OCI-LY1 (cell line): ENCODE measurements at regions not wholly inside any gene's neighbourhood (a gene's known extent, or its start where the extent isn't known, plus 50 kb on each side); places are given as distances from the start of the nearest gene placed in this dataset.

Experiments used
- H2AFZ ChIP-seq: fragments of 200-600 bp; sonication (generic), shearing (Covaris generic); 2 replicates; pipeline ENCODE4 v1.6.0; 2014; ENCODE audit warnings: antibody characterized with exemption, mild to moderate bottlenecking, low read length
- H3F3A ChIP-seq: fragments of 200-600 bp; sonication (generic), shearing (Covaris generic); 2 replicates; pipeline ENCODE4 v1.6.0; 2014; ENCODE audit warnings: mild to moderate bottlenecking, antibody characterized with exemption, low read length, moderate library complexity; ENCODE audit not compliant: insufficient read depth
- H3K27ac ChIP-seq: fragments of 200-600 bp; sonication (generic); 2 replicates; pipeline ENCODE4 v1.5.1; 2014; ENCODE audit warnings: low read length, mixed run types, mild to moderate bottlenecking, low read depth; ENCODE audit not compliant: poor library complexity, severe bottlenecking
- H3K27me3 ChIP-seq: fragments of 200-600 bp; sonication (generic); 2 replicates; pipeline ENCODE4 v1.6.0; 2014; ENCODE audit warnings: antibody characterized with exemption, mild to moderate bottlenecking, low read length, moderate library complexity; ENCODE audit not compliant: insufficient read depth
- H3K36me3 ChIP-seq: fragments of 200-600 bp; sonication (generic); 2 replicates; pipeline ENCODE4 v1.6.1; 2014; ENCODE audit warnings: mild to moderate bottlenecking, antibody characterized with exemption, low read length, moderate library complexity, mixed read lengths; ENCODE audit not compliant: insufficient read depth
- H3K4me1 ChIP-seq: fragments of 200-600 bp; sonication (generic); 2 replicates; pipeline ENCODE4 v1.5.1; 2014; ENCODE audit warnings: mild to moderate bottlenecking, low read length, moderate library complexity; ENCODE audit not compliant: insufficient read depth, severe bottlenecking
- H3K4me2 ChIP-seq: fragments of 200-600 bp; sonication (generic), shearing (Covaris generic); 2 replicates; pipeline ENCODE4 v1.6.1; 2014; ENCODE audit warnings: low read length
- H3K4me3 ChIP-seq: fragments of 200-600 bp; sonication (generic); 2 replicates; pipeline ENCODE4 v1.5.1; 2014; ENCODE audit warnings: low read length, low read depth, mild to moderate bottlenecking, mixed read lengths; ENCODE audit not compliant: poor library complexity, severe bottlenecking
- H3K79me2 ChIP-seq: fragments of 200-600 bp; shearing (Covaris generic); 2 replicates; pipeline ENCODE4 v1.6.1; 2016; ENCODE audit warnings: mixed run types, low read length, mixed read lengths; ENCODE audit not compliant: insufficient read depth
- H3K9ac ChIP-seq: fragments of 200-600 bp; sonication (generic), shearing (Covaris generic); 2 replicates; pipeline ENCODE4 v1.6.1; 2014; ENCODE audit warnings: mild to moderate bottlenecking, low read length, mixed read lengths
- H3K9me2 ChIP-seq: fragments of 200-600 bp; sonication (generic), shearing (Covaris generic); 2 replicates; pipeline ENCODE4 v1.6.1; 2014; ENCODE audit warnings: low read depth, mild to moderate bottlenecking, low read length, mixed read lengths
- H3K9me3 ChIP-seq: fragments of 200-600 bp; shearing (Covaris generic); 2 replicates; pipeline ENCODE4 v1.6.1; 2014; ENCODE audit warnings: low read length, mixed read lengths
- H4K20me1 ChIP-seq: fragments of 200-600 bp; sonication (generic), shearing (Covaris generic); 2 replicates; pipeline ENCODE4 v1.6.0; 2016; ENCODE audit warnings: mild to moderate bottlenecking, low read length; ENCODE audit not compliant: insufficient read depth
- CTCF ChIP-seq: fragments of 200-600 bp; sonication (generic), shearing (Covaris generic); IDR thresholded peaks from 2 replicates; pipeline ENCODE4 v1.5.1; 2017; ENCODE audit warnings: mild to moderate bottlenecking, antibody characterized with exemption, low read length, moderate library complexity, mixed read lengths
- EZH2 ChIP-seq: fragments of 200-600 bp; sonication (generic), shearing (Covaris generic); IDR thresholded peaks from 2 replicates; pipeline ENCODE4 v1.8.0; 2017; ENCODE audit warnings: borderline replicate concordance, mixed run types, mild to moderate bottlenecking, antibody characterized with exemption, low read length, moderate library complexity, mixed read lengths

GRCh38 chr10:131461093-131461492 lies 149.6 kb upstream of the TCERG1L start:
- Histone ChIP-seq H3K79me2 (no peaks in the 10 kb centered on the region), H3F3A (no peaks in the 10 kb centered on the region), H3K36me3 (no peaks in the 10 kb centered on the region), H3K27me3 (no peaks in the 10 kb centered on the region), H3K4me1 (no peaks in the 10 kb centered on the region), H3K9me2 (no peaks in the 10 kb centered on the region), H3K27ac (no peak overlapping the region), H3K4me2 (no peak overlapping the region), H3K9me3 (no peaks in the 10 kb centered on the region), H4K20me1 (no peaks in the 10 kb centered on the region), H3K4me3 (no peak overlapping the region), H2AFZ (no peak overlapping the region), H3K9ac (no peak overlapping the region)
- TF ChIP-seq EZH2 (no peak), CTCF (no peak)

GRCh38 chr10:131464789-131465188 lies 153.3 kb upstream of the TCERG1L start:
- Histone ChIP-seq H3K79me2 (no peaks in the 10 kb centered on the region), H4K20me1 (no peaks in the 10 kb centered on the region), H3K9me3 (no peaks in the 10 kb centered on the region), H3F3A (no peaks in the 10 kb centered on the region), H3K4me2 (no peak overlapping the region), H3K4me1 (no peaks in the 10 kb centered on the region), H3K9ac (no peak overlapping the region), H3K27me3 (no peaks in the 10 kb centered on the region), H3K27ac (no peak overlapping the region), H3K9me2 (no peaks in the 10 kb centered on the region), H3K36me3 (no peaks in the 10 kb centered on the region), H2AFZ (no peak overlapping the region), H3K4me3 (no peak overlapping the region)
- TF ChIP-seq EZH2 (no peak), CTCF (no peak)

GRCh38 chr10:131469551-131469950 lies 158.0 kb upstream of the TCERG1L start:
- Histone ChIP-seq H3K36me3 (no peaks in the 10 kb centered on the region), H3F3A (no peaks in the 10 kb centered on the region), H3K9me3 (no peaks in the 10 kb centered on the region), H3K27ac (no peak overlapping the region), H3K4me2 (no peak overlapping the region), H3K4me1 (no peaks in the 10 kb centered on the region), H3K9me2 (no peaks in the 10 kb centered on the region), H2AFZ (no peak overlapping the region), H3K27me3 (0 out of 2 replicates have a peak, but pooled peaks cover 6% of the 10 kb centered on the region), H3K9ac (no peak overlapping the region), H4K20me1 (no peaks in the 10 kb centered on the region), H3K79me2 (no peaks in the 10 kb centered on the region), H3K4me3 (no peak overlapping the region)
- no peak for TF ChIP-seq EZH2
- no peak for TF ChIP-seq CTCF
